ENCODE measurements at regions not wholly inside any gene's neighbourhood (a gene's known extent, or its start where the extent isn't known, plus 50 kb on each side); places are given as distances from the start of the nearest gene placed in this dataset.

DNA sequence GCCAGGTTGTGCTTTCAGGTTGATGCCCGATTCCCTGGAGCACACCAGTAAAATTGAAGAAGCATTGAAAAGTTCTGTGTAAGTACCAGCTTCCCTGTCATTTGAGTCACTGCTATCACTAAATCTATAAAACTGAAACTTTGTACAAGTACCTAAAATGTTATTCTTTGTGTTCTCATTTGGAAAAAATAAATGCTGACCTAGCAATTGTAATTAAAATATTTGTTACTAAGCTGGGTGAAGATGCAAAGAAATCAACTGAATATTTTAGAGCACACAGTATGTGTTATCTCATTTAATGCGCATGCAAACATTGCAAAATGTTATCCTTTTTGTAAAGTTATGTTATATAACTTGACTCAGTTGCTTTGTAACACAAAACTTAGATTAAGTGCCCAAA lies 733.7 kb downstream of the TBL1XR1 start:
- Histone ChIP-seq H2AFZ (ENCODE audit: low read depth, low read length) (no peak overlapping the region), H3K27me3 (ENCODE audit: control insufficient read depth in 2 of 2, insufficient read depth in 2 of 2, low read length in 2 of 2) (no peaks in the 10 kb centered on the region), H3K79me2 (ENCODE audit: control insufficient read depth, insufficient read depth, low read length) (no peaks in the 10 kb centered on the region), H3K36me3 (ENCODE audit: control insufficient read depth, insufficient read depth, low read length) (no peaks in the 10 kb centered on the region), H4K20me1 (replicated peaks; ENCODE audit: control insufficient read depth, insufficient read depth, low read length) (no peaks in the 10 kb centered on the region), H3K4me1 (replicated peaks in 1 of 2; ENCODE audit: control insufficient read depth in 2 of 2, insufficient read depth in 2 of 2, low read length in 2 of 2) (no peaks in the 10 kb centered on the region), H3K9me3 (replicated peaks; ENCODE audit: control insufficient read depth, insufficient read depth, low read depth, low read length) (no peaks in the 10 kb centered on the region; the same call in 1 of the 2 replicates), H3K4me3 (no peak overlapping the region), H3K27ac (ENCODE audit: extremely low read depth, low read depth, low read length) (no peak overlapping the region), H3K9me1 (ENCODE audit: control insufficient read depth, insufficient read depth, low read length) (no peaks in the 10 kb centered on the region), H3K9ac (ENCODE audit: insufficient read depth in 1 of 2, low read depth in 2 of 2, low read length in 2 of 2) (no peak overlapping the region), H3K4me2 (ENCODE audit: insufficient read depth, low read length) (no peak overlapping the region)
- no peak for DNase-seq (ENCODE audit: extremely low read depth in 1 of 4, low spot score in 3 of 4)
- intact Hi-C loops (cut with micrococcal nuclease): no loop called here
- in situ Hi-C loops (cut with MboI): no loop called here
- no peak for FAIRE-seq
- 0% methylated on average over 2 of the region's 2 CpGs for WGBS (ENCODE audit: insufficient coverage, low coverage, missing lambda C conversion rate)
- ChIA-PET POLR2A (no interaction called here), CTCF (ENCODE audit: low intra/inter-chr PET ratio) (no interaction called here)
- BruUV-seq (replicated peaks): no TSS peak
- ATAC-seq: no peak
- no peak for TF ChIP-seq GTF2E2 (tag; IDR thresholded peaks at IDR 0.05)
- TF ChIP-seq, protein P1, sequence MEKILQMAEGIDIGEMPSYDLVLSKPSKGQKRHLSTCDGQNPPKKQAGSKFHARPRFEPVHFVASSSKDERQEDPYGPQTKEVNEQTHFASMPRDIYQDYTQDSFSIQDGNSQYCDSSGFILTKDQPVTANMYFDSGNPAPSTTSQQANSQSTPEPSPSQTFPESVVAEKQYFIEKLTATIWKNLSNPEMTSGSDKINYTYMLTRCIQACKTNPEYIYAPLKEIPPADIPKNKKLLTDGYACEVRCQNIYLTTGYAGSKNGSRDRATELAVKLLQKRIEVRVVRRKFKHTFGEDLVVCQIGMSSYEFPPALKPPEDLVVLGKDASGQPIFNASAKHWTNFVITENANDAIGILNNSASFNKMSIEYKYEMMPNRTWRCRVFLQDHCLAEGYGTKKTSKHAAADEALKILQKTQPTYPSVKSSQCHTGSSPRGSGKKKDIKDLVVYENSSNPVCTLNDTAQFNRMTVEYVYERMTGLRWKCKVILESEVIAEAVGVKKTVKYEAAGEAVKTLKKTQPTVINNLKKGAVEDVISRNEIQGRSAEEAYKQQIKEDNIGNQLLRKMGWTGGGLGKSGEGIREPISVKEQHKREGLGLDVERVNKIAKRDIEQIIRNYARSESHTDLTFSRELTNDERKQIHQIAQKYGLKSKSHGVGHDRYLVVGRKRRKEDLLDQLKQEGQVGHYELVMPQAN (IDR thresholded peaks at IDR 0.05; ENCODE audit: borderline replicate concordance): no peak
- TF ChIP-seq MAFG (tag; conservative IDR thresholded peaks at IDR 0.05): peak; percentile 58; the same call in 1 of the 2 replicates
- peak; percentile 81 for TF ChIP-seq MAFK (IDR thresholded peaks at IDR 0.05; ENCODE audit: low read length)
- TF ChIP-seq ZNF766 (CRISPR knock-in tag; conservative IDR thresholded peaks at IDR 0.05): no peak
- TF ChIP-seq ZNF316 (IDR thresholded peaks at IDR 0.05): peak; percentile 83
- TF ChIP-seq C11orf30 (IDR thresholded peaks at IDR 0.05; ENCODE audit: low read depth): peak; percentile 60
- peak; percentile 78 for TF ChIP-seq MAFF (IDR thresholded peaks at IDR 0.05; ENCODE audit: low read length)
- TF ChIP-seq BMI1 (IDR thresholded peaks at IDR 0.05; ENCODE audit: low read length): no peak
- TF ChIP-seq SMAD4 (CRISPR knock-in tag; conservative IDR thresholded peaks at IDR 0.05): no peak
- no peak for TF ChIP-seq SRSF3 (IDR thresholded peaks at IDR 0.05; ENCODE audit: insufficient read depth, low read length)
- TF ChIP-seq MCM3 (IDR thresholded peaks at IDR 0.05): no peak

All from K562 (cell line).